HG03159 (cell line): ENCODE measurements at regions not wholly inside any gene's neighbourhood (a gene's known extent, or its start where the extent isn't known, plus 50 kb on each side); places are given as distances from the start of the nearest gene placed in this dataset.

Experiments used
- ATAC-seq: cut with Tn5 transposase; IDR thresholded peaks from one replicate; pipeline ENCODE4 v1.9.1; 2021; ENCODE audit warnings: mild to moderate bottlenecking, moderate library complexity; ENCODE audit not compliant: unreplicated experiment

DNA sequence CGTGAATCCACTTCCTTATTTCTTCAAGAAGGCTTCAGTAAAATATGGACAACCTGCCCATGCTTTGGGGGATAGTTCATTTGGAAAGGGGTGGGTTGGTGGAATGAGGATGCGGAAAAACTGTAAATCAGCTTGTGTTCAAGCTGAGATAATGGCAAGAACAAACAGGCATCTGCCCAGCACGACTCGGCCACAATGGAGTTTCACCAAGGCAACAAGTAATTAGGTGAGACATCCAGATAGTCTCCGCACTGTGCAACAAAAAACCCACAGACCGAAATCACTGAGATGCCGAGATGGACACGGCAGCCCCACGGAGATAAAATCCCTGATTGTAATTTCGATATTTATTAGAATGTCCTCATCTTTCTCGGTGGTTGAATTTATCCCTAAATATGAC is 455.2 kb downstream of the AJAP1 start:
- ATAC-seq = no peak

DNA sequence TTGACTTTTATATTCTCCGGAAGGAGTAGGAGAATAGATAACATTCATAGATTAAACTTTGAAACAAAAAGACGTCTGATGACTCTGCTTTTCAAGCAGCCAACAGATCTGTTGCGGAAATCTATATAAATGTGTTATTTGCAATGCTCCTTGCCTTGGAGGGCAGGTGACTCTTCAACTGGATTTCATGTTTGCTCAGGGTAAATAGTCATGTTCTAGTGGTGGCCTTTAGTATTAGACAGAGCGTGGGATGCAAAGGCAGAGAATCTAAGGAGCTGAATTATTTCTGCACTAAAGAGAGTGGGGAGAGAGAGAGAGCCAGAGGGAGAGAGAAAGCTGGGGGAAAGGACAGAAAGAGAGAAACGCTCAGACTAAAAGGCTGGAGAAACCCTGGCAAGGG is 454.3 kb downstream of the AJAP1 start:
- ATAC-seq = no peak

DNA sequence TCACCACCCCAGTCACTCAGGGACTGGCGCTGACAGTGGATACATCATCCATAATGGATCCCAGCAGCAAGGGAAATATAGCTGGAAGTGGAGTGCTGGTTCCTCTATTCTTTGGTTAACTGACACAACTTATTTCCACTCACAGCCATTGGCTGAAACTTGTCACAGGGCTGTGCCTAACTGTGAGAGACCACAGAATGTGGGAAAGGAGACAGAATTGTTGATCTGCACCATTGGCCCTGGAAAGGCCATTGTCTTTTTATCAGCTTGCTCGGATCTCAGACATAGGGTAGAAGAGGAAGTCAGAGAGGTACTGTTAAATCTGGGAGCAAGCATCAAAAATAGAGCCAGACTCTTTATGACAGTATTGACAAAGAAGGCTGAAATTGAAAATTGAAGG is 451.3 kb downstream of the AJAP1 start:
- no peak for ATAC-seq

DNA sequence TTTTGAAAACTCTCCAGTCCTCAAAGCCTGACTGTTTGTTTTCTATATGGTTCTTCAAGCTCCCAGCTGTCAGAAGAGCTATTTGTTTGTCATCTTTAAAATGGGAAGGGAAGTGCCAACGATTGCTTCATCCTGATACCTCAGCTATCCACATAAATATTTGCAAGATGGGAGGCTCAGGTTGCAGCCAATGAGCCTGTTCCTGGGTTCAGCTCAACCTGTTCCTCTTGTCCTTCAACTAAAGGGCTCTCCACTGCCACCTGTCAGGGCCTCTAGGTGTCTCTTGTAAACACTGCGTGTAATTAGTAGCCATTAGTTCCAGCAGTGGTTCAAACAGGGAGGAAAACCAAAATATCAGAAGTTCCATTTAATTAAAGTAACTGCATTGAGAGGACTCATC is 445.1 kb downstream of the AJAP1 start:
- no peak for ATAC-seq

DNA sequence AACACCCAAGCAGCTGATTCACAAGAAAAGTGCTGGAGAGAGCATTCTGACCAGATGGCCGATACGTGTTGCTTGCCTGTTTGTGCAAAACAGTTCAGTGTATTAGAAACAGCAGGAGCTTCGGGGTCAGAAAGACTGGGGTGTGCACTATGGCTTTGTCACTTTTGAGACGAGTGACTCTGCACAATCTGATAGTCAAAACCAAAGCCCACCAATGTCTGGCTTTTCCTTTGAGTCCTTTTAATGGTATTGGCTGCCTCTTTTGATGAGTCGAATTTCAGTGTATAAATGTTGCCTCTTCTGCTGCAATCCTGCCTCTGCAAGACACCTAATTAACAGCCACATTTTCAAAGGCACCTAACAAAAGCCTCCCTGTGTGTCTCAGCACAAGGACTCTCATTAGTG is 444.6 kb downstream of the AJAP1 start:
- no peak for ATAC-seq

DNA sequence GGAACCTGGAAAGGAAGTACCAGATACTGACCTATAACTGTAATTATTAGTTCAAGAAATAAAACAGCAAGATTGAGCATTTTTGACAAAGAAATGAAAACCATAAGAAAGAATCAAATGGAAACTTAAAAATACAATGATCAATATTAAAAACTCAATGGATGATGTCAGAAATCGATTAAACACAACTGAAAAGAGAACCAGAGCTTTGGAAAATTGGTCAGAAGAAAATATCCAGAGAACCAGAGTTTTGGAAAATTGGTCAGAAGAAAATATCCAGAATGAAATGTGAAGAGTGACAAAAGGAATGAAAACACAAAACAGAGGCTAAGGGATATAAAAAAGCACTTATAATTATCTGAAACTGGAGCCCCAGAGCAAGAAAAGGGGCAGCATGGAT is 438.6 kb downstream of the AJAP1 start:
- ATAC-seq = no peak

DNA sequence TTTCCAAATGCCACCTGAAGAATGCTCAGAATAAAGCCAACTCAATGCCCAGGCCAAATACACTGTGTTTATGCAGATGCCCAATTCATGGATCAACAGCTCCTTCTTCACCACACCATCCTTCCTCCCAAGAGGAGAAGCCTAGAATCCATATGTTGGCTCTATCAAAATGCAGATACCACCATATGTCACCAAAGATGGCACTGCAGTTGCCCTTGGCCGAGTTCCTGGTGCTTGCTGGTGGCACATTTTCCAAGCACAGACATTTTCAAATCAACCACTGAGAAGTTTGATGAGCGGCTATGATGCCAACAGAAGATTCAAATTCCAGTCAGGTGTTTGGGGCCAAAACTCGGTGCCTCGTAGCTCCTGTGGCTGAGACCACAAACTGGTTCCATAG is 430.3 kb downstream of the AJAP1 start:
- ATAC-seq = no peak

DNA sequence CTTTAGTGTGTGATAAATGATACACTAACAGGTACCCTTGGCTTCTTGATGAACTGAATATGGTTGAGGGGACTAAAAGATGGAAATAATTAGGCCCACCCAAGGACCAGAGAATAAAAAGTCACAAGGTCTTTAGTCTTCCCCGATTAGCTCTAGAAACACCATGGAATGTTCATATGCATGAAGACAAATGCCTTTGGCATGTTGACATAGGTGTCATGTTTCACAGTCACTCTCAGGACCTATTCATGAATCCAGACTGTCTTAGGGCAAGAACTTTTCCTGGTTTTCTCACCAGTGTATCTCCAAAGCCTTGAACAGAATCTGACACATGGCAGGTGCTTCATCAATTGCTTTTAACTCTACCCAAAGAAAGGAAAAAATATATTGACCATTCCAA is 412.8 kb downstream of the AJAP1 start:
- ATAC-seq = no peak

DNA sequence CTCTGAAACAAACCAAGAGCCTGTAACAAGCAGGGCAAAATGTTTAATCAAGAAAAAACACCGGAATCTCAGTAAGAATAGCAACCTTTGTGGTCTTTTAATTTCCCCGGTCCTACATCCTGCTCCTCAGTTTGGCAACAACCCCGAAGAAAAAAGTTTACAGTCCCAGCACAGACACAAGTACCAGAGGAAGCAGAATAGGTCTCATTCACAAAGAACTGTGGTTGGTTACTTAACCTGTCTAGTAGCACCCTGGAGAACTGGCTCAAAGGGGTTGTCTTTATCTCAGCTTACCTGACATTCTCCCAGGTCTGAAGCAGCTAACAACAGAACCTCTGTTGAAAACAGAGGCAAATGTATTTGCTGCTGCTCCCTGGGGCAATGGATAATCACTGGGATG is 399.3 kb downstream of the AJAP1 start:
- no peak for ATAC-seq

DNA sequence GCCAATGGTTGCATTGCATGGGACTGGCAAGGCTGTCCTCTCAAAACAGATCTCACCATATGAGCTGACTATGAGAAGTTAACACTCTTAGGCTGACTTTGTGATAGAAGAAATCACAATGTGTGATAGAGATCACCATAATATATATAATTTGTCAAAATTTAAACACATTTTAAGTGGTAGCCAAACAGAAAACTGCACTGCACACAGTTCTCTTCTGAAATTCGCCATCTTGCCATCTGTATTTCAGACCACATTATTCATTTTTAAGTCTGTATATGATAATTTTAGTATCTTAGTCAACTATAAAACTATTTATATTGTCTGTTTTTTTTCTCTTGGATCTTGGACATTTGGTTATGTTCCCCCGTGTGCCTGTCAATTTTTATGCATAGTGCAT is 374.7 kb downstream of the AJAP1 start:
- ATAC-seq = no peak

DNA sequence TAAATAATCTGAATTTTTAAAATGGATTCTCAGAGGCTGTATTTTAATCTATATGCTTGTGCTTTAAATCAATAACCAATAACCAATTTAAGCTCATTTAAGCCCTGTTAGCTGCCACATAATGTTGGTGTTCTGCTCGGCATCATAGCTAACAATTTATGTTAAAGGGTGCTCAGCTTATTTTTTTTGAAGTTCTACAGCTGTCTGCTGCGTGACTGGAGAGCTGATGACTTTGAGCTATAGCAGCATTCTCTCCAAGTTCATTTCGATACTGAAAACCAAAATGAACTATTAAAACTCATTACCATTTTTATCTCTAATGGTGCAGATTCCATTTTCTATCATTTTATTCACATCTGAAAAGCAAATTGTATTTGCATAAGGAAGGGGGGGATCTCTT is 357.8 kb downstream of the AJAP1 start:
- no peak for ATAC-seq

DNA sequence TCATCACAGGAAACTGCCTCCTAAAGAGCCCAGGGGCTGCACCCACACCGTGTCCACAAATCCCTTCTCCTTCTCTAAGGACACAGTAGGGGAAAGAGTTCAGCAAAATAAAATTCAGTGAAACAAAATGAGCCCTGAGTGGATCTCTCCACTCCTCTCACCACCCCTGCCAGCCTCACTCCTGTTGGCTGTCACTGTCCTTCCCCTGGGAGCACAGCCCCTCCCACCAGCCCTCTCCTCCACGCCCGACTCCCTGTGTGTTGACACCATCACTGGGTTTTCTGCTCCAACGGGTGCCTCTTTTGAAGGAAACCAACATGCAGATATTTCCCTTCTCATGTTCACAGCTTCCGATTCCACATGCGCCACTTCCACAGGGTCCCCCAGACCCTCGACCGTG is 356.2 kb downstream of the AJAP1 start:
- no peak for ATAC-seq

DNA sequence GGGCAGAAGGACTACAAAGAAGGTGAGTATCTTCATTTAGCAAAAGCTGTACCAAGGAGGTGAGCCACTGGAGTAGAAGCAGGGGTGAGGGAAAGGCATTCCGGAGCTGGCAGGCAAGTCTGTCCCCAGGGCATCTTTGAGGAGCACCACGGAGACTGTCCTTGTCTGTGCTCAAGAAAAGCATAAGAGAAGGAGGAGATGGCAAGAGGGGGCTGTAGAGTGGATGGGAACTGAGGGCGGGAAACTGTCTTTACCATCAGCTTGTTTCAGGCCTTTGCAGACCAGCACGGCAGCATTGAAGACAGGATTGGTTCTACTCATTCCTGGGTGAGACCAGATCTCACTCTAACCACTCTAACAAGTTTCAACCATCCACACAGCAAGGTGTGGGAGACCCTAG is 355.8 kb downstream of the AJAP1 start:
- ATAC-seq = no peak

DNA sequence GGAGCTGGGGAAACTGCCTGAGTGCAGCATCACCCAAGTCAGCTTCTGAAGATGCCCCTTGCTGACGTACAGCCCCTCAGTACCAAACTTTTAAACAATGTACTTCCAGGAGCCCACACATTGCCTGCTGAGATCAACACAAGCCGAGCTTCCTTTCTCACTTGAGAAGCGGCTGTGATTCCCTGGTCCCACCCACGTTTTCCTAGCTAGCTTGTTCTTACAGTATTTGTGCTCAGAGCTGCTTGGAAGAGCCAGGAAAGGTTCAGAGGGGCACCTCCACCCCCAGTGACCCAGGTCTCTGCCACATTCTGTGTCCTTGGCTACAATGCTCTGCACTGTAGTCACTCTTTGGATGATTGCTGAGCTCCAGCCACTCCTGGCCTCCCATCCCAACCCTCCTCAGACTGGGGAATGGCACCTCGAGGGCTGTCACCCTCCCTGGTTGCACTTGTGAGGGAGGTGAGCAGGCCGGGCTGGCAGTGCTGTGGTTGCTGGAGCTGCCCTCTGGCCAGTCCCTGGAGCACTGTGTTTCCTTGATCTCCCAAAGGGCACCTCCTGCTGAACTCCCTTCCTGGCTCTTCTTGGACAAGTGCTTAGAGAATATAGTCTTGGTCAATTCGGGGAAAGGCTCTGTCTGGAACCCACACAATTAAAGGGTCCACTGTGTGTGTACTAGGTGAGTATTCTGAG is 355.1 kb downstream of the AJAP1 start:
- ATAC-seq = no peak

DNA sequence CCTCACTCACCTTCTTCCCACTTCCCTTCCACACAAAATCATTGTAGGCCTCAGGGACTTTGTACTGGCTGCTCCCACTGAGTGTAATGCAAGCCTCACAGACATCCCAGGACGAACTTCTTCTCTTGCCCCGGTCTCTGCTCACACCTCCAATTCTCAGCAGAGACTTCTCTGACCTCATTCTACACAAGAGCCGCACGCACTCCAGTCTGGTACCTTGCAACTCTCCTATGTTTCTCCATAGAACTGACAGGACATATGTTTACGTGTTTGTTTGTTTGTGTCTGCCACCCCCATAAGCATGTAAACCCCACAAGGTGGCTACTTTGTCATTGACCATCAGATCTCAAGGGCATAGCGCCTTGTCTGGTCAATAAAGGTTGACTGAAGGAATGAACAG is 350.8 kb downstream of the AJAP1 start:
- ATAC-seq = no peak

DNA sequence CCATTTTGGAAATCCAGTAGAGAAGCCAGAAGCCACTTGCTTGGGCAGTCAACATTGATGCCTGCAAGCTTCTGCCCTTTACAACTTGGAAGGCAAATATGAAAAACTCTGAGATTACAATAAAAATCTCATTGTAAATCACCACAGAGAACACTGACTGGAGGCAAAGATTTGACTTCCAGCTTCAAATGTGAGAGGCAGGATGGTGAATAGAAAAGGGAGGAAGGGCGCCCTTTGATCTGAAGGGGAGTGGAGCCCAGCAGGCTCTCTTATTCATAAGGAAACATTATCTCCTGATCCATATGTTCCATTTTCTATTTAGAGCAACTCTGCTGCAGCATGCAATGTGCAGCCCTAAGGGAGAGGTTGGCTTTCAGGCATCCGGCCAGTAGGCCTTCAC is 348.3 kb downstream of the AJAP1 start:
- no peak for ATAC-seq

DNA sequence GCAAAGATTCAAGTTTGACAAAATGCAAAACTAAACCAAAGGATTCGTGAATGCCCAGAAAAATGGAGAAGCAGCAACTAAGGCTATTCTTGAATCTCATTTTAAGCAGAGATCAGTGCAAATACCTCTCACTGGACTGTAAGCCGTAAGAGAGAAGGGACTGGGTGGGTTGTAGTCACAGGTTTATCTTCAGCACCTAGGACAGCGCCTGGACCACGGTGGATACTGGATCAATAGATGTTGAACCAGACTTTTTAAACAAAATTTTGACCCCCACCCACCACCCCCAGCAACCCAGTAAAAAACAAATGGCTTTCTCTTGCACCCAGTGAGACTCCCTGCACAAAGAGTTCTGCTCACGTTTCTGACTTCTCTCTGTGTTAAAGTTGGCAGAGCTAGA is 347.1 kb downstream of the AJAP1 start:
- no peak for ATAC-seq

DNA sequence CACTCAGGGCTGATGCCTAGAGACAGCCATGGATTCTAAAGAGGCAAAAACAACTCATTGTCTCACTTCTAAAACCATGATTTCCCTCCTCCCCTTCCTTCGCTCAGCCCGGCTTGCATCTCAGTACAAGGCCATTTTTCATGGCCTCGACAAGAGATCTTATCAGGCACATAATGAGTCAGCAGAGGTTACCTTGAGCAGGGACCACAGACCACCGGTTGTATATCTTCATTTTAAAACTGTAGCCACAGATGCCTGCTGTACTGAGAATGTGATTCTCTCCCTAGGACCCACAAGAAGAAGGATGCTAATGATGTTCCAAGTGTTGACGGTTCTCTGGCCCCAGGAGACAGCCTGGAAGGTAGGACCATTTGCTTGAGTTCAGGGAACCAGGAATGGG is 331.9 kb downstream of the AJAP1 start:
- no peak for ATAC-seq

DNA sequence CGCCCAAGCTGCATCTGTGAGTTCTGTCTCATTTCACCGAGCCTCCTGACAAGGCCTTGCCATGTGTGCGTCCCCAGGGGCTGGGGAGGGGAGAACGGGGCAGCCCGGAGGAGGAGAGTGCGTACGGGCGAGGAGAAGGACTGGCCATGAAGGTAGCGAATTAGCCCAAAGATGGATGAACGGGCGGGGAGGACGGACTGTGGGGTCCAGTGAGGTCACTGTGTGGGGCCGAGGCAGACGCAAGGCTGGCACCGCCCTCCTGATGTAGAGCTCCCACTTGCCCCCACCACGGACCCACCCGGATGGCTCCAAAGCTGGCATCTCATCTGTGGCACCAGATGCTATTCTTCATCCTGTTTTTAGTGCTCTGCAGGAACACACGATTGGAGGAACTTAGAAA is 330.4 kb downstream of the AJAP1 start:
- no peak for ATAC-seq

DNA sequence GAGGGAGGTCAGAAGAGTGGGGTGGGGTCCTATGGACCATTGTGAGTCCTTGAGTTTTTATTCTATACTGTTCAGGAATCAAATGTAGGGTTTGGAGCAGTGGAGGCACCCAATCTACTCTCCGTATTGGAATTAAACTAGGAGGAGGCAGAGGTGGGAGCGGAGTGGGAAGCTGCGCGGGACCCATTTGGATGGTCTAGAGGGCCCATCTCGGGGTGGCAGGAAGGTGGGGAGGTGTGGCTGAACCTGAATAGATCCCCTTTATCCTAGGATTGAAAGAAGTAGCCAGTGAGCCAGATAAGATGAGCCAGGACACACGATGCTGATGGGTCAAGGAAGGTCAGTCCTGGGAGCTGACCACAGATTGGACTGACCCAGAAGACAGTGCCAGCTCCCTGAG is 325.8 kb downstream of the AJAP1 start:
- no peak for ATAC-seq

DNA sequence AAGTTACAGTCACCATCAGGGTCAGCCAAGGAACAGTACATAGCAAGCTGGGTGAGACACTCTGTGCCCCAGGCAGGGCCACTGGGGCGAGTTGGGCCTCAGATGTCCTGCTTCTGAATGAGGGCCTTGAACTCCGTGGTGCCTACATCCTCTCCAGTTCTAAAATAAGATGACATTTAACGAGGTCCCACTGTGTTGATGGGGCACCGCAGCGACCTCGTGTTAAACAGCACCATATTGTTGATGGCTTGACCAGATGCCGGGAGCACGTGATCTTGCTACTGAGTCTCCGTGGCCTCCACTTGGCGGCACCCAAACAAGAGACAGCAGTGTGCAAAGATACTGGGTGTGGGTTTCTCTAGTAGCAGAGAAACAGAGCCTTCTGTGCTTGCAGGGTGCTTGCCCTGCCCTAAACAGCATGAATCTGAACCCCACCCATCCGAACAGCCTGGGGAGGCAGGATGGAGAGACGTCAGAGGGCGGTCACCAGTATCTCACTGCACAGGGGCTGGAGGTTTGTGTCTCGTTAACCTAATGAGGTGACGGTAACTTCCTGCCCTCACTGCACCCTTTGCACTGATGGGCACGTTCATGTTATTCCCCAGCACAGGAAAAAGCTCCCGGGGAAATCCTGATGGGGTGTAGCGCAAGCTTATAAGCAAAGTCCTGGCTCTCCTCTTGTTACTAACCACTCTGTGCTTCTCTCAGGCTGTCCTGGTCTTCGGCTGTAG is 324.4 kb downstream of the AJAP1 start:
- ATAC-seq = no peak

DNA sequence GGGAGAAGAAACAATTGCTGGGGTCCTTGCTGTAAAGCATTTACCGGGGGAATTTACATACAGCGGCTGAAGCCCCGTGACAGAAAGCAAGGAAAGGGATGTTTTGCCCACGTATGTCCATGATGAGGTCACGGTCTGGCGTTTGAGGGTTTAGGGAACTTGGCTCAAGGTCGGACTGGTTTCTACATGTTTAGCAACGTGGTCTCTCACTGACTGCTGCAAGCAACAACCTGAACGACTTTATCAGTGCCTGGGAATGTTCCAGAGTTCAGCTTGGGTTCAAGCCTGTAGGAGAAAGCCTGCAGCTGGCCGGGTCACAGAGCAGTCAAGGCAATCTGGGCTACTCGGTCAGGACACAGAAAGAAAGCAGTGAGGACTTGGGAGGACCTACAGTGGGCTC is 323.3 kb downstream of the AJAP1 start:
- no peak for ATAC-seq

DNA sequence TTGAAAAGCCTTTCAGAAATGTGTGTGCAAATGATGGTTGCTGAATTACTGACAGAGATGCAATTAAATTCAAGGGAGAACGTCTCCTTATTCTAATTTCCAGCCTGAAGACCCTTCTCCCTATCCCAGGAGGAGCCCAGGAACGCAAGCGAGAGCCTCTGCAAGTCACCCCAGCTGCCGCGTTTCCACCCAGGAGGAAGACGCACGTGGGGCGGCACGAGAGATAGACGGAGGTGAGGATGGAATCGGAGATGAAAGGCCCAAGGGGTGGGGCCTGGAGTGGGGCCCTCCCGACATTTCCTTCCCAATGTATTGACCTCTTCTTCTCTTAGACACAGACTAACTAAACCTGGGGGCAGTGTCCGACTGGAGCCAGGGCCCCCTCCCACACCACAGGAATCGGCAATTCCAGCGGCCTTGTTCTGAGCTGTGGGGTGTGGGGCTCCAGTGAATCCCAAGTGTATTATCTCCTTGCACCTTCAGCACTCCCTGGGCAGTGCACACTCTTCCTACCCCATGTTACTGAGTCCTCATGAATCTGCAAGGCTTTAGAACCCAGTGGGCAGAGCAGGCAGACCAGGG is 322.5 kb downstream of the AJAP1 start:
- ATAC-seq = no peak
